ENCODE measurements at regions not wholly inside any gene's neighbourhood (a gene's known extent, or its start where the extent isn't known, plus 50 kb on each side); places are given as distances from the start of the nearest gene placed in this dataset.

DNA sequence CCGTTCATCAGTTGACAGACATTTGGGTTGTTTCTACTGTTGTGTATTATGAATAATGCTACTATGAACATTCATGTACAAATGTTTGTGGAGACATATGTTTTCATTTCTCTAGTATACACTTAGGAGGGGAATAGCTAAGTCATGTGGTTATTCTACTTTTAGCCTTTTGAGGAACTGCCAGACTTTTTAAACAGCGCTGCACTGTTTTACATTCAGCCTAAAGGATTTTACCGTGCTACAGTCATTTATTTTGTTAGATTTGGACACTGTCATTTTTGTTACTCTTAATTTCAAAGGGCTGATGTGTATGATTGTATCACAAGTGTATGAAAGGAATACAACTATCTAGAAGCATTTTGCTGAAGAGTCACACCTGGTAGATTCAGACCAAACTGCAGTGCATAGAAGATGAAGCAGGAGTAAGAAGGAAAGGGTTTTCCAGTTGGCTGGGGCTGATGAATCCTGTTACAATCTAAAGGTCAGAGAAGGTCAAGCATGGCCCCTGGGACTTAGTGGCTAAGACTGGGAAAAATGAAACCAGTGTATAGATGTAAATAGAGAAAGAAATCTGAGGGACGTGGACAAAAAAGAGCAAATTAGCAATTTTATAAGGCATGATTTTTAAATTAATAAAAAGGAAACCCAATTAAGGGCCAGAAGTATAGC is 509.7 kb downstream of the PSAT1 start:
- TF ChIP-seq, protein P1, sequence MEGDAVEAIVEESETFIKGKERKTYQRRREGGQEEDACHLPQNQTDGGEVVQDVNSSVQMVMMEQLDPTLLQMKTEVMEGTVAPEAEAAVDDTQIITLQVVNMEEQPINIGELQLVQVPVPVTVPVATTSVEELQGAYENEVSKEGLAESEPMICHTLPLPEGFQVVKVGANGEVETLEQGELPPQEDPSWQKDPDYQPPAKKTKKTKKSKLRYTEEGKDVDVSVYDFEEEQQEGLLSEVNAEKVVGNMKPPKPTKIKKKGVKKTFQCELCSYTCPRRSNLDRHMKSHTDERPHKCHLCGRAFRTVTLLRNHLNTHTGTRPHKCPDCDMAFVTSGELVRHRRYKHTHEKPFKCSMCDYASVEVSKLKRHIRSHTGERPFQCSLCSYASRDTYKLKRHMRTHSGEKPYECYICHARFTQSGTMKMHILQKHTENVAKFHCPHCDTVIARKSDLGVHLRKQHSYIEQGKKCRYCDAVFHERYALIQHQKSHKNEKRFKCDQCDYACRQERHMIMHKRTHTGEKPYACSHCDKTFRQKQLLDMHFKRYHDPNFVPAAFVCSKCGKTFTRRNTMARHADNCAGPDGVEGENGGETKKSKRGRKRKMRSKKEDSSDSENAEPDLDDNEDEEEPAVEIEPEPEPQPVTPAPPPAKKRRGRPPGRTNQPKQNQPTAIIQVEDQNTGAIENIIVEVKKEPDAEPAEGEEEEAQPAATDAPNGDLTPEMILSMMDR (IDR thresholded peaks at IDR 0.05; ENCODE audit: low read depth, low read length): no peak
- no peak for TF ChIP-seq EZH2phosphoT487 (IDR thresholded peaks at IDR 0.05; ENCODE audit: low read depth)
